BLaER1 treated with 17β-estradiol and CSF1 and Interleukin-3, amounts not matched to agents 10 nM and 100 nM (cell line): ENCODE measurements at regions not wholly inside any gene's neighbourhood (a gene's known extent, or its start where the extent isn't known, plus 50 kb on each side); places are given as distances from the start of the nearest gene placed in this dataset.
"Not testable (repeated sequence)": the region's sequence is repeated elsewhere in the genome, so short reads cannot be mapped to it uniquely, and the experiment has no call there.

Experiments used
- H3K27ac ChIP-seq, 11 experiments: shearing (Covaris generic); formaldehyde crosslinking; 2 replicates each; pipeline ENCODE4 v1.8.1; 2022
- H3K27me3 ChIP-seq, 11 experiments: shearing (Covaris generic); formaldehyde crosslinking; 2 replicates each; pipeline ENCODE4 v1.8.1; 2022
- H3K36me3 ChIP-seq, 11 experiments: shearing (Covaris generic); formaldehyde crosslinking; 2 replicates each; pipeline ENCODE4 v1.8.1; 2022
- H3K4me1 ChIP-seq, 10 experiments: shearing (Covaris generic); formaldehyde crosslinking; 2 replicates each; pipeline ENCODE4 v1.8.1; 2022
- H3K4me2 ChIP-seq, 11 experiments: shearing (Covaris generic); formaldehyde crosslinking; 2 replicates each; pipeline ENCODE4 v1.8.1; 2022
- H3K4me3 ChIP-seq, 10 experiments: shearing (Covaris generic); formaldehyde crosslinking; 2 replicates each; pipeline ENCODE4 v1.8.1; 2022
- H3K9ac ChIP-seq, 11 experiments: shearing (Covaris generic); formaldehyde crosslinking; 2 replicates each; pipeline ENCODE4 v1.8.1; 2022
- H3K9me3 ChIP-seq, 11 experiments: shearing (Covaris generic); formaldehyde crosslinking; replicated peaks in 1 of 11; 2 replicates each; pipeline ENCODE4 v1.8.1; 2022
- H4K20me1 ChIP-seq, 11 experiments: shearing (Covaris generic); formaldehyde crosslinking; 2 replicates each; pipeline ENCODE4 v1.8.1; 2022
- Cebpa-rat ChIP-seq, 11 experiments: shearing (Covaris generic); IDR thresholded peaks; 2 replicates each; pipeline ENCODE4 v1.8.1; 2022

DNA sequence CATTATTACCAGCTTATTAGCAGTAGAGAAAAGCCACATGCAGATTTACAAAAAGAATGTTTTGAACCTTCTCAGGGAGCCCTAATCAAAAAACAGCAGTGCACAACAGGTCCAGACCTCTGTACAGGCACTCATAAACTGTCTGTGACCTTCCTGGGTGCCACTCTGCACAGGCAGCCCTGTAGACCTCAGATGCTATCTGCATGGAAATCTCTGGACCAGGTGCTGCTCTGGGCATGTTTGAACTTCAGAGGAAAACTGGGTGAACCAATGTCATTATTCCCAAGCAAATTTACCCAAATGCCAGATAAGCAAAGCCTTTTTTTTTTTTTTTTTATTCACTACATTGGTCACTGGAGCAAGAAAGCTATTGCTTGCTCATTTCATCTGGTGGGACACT lies 104.2 kb downstream of the NPY start:
- no peak overlapping the region for H3K9ac ChIP-seq
- H3K27ac ChIP-seq, result no peak overlapping the region
- peaks cover 0 to 5% (median under 1%) of the 10 kb centered on the region in 11 experiments; a peak in 7 of 22 replicates for H3K9me3 ChIP-seq
- no peak overlapping the region for H3K4me3 ChIP-seq
- H3K4me2 ChIP-seq, result no peak overlapping the region
- no peaks in the 10 kb centered on the region for H4K20me1 ChIP-seq
- no peaks in the 10 kb centered on the region for H3K27me3 ChIP-seq
- no peaks in the 10 kb centered on the region for H3K36me3 ChIP-seq
- TF ChIP-seq Cebpa-rat (IDR thresholded peaks at IDR 0.05), result no peak
- H3K4me1 ChIP-seq, result no peaks in the 10 kb centered on the region

DNA sequence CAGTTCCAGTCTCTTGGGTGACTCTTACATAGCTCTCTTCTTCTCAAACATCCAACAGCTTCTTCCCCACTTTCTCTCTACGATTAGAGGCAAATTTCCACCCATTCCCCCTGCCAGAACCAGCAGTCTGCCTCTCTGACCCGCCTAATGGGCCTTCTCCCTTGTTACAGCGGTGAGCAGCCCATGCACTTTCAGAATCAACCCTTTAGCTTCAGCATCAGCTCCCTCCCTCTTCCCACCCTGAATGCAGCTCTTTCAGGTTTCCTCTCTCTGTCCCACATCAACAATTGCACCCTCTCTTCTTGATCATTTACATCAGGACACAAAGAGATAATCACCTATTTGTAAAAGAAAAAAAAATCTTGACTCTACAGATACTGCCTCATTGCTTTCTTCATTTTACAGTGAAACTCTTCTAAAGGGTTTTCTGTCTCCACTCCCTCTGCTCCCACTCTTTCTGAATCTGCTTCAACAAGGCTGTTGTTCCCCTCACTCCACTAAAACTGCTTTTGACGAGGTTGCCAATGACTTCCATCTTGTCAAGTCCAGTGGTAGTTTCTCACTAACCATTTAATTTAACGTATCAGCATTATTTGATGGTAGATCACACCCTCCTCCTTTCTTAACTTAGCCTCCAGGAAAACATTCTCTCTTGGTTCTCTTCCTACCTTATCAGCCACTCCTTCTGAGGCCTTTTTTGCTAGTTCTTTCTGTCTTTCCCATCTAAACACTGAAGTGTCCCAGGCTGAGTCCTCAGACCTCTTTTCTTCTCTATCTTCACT lies 106.6 kb downstream of the NPY start:
- Histone ChIP-seq H3K27me3 (no peaks in the 10 kb centered on the region), H3K9ac (no peak overlapping the region), H3K4me3 (no peak overlapping the region), H4K20me1 (no peaks in the 10 kb centered on the region), H3K36me3 (no peaks in the 10 kb centered on the region), H3K4me2 (no peak overlapping the region), H3K27ac (no peak overlapping the region), H3K9me3 (no peaks in the 10 kb centered on the region), H3K4me1 (no peaks in the 10 kb centered on the region)
- no peak for TF ChIP-seq Cebpa-rat (IDR thresholded peaks at IDR 0.05)

DNA sequence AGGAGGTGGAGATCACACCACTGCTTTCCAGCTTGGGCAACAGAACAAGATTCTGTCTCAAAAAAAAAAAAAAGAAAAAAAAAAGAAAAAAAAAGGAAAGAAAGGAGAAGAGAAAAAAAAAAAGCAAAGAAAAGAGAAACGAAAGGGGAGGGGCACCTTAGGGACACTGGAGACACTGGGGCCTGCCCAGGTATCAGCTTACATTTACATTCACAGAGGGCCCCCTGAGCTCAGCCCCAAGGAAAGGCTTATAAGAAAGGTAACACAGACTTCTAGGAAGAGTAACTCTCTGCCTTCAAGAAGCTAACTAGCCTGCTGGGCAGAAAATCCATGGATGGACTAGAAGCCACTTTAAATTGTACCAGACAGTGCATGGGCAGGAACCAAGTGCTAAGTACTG lies 108.8 kb downstream of the NPY start:
- Histone ChIP-seq H3K4me1 (no peaks in the 10 kb centered on the region), H3K9ac (no peak overlapping the region), H3K4me3 (no peak overlapping the region)

DNA sequence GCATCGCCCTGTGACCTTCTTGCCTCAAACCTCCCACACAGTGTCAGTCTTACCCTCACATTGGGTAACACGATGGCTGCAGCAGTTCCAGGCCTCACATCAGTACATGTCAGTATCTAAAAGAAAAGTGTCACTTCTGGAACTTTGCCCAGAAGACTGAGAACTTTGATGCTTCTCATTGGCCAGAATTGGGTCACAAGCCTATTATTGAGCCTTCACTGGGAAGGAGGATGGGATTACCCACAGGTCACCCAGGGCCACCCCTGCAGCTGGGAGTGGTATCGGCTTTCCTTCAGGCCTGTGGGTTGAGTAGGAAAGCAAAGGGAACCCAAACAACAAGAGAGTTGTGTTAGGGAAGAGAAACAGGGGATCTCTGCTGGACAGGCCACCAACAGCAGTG lies 111.5 kb downstream of the NPY start:
- Histone ChIP-seq H3K9ac (no peak overlapping the region), H3K27me3 (no peaks in the 10 kb centered on the region), H3K36me3 (no peaks in the 10 kb centered on the region), H3K9me3 (no peaks in the 10 kb centered on the region), H3K4me2 (no peak overlapping the region), H3K4me1 (no peaks in the 10 kb centered on the region), H4K20me1 (no peaks in the 10 kb centered on the region), H3K27ac (no peak overlapping the region), H3K4me3 (no peak overlapping the region)
- TF ChIP-seq Cebpa-rat (IDR thresholded peaks at IDR 0.05), result no peak

More for the DNA sequence above, 108.8 kb downstream of the NPY start:
- TF ChIP-seq Cebpa-rat (IDR thresholded peaks at IDR 0.05), result no peak
- H3K4me2 ChIP-seq, result no peak overlapping the region
- no peaks in the 10 kb centered on the region for H3K27me3 ChIP-seq
- no peaks in the 10 kb centered on the region for H3K9me3 ChIP-seq
- no peak overlapping the region for H3K27ac ChIP-seq
- no peaks in the 10 kb centered on the region for H4K20me1 ChIP-seq
- H3K36me3 ChIP-seq, result no peaks in the 10 kb centered on the region

- H3K27ac ChIP-seq, H3K4me2 ChIP-seq, H3K9me3 ChIP-seq, H3K27me3 ChIP-seq, H3K4me3 ChIP-seq, H3K9ac ChIP-seq, H3K4me1 ChIP-seq, H4K20me1 ChIP-seq, H3K36me3 ChIP-seq: not testable (repeated sequence)
Measured at GRCh38 chr7:24396387-24396786, 112.4 kb downstream of the NPY start.

DNA sequence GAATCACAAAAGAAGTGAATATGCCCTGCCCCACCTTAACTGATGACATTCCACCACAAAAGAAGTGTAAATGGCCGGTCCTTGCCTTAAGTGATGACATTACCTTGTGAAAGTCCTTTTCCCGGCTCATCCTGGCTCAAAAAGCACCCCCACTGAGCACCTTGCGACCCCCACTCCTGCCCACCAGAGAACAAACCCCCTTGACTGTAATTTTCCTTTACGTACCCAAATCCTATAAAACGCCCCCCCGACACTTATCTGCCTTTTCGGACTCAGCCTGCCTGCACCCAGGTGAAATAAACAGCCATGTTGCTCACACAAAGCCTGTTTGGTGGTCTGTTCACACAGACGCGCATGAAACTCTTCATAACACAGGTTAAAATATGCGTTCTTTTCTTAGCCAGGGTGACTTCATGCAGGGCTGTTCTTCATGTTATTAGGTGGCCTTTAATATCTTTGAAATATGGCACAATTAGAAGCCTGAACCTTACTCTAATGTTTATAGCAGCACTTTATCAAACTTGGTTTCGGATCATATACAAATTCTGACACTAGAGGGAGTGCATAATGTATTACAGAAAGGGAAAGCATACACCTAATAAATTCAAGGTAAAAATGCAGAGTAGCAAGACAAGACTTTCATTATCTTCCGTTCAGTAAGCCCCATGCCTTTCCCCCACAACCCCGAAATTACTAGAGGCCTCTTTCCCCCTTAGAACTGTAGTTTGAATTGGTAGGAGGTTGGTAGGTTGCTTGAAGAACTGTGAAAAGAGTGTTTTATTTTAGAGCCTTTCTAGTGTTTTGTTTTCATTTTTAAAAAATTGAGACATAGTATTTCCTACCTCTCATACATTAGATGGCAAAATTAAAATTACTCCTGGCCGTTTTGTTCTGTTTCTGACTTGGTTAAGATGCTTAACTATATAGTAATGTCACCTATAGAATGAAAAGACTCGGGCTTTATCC lies 117.9 kb downstream of the NPY start:
- Histone ChIP-seq H3K27ac (no peak overlapping the region), H3K9ac (no peak overlapping the region), H4K20me1 (no peaks in the 10 kb centered on the region), H3K4me3 (no peak overlapping the region), H3K4me1 (peaks cover 5 to 12% (median 8%) of the 10 kb centered on the region in 10 experiments; a peak in 18 of 20 replicates), H3K4me2 (no peak overlapping the region), H3K9me3 (no peaks in the 10 kb centered on the region), H3K27me3 (no peaks in the 10 kb centered on the region), H3K36me3 (no peaks in the 10 kb centered on the region)
- no peak for TF ChIP-seq Cebpa-rat (IDR thresholded peaks at IDR 0.05)

GRCh38 chr7:24402655-24403054 lies 118.7 kb downstream of the NPY start:
- peaks cover 5 to 12% (median 8%) of the 10 kb centered on the region in 10 experiments; a peak in 18 of 20 replicates for H3K4me1 ChIP-seq
- no peak overlapping the region for H3K27ac ChIP-seq
- no peak overlapping the region for H3K4me3 ChIP-seq
- H3K36me3 ChIP-seq, result no peaks in the 10 kb centered on the region
- no peak overlapping the region for H3K9ac ChIP-seq
- no peaks in the 10 kb centered on the region for H4K20me1 ChIP-seq
- no peaks in the 10 kb centered on the region for H3K27me3 ChIP-seq
- TF ChIP-seq Cebpa-rat (IDR thresholded peaks at IDR 0.05), result no peak
- H3K9me3 ChIP-seq, result no peaks in the 10 kb centered on the region
- no peak overlapping the region for H3K4me2 ChIP-seq

DNA sequence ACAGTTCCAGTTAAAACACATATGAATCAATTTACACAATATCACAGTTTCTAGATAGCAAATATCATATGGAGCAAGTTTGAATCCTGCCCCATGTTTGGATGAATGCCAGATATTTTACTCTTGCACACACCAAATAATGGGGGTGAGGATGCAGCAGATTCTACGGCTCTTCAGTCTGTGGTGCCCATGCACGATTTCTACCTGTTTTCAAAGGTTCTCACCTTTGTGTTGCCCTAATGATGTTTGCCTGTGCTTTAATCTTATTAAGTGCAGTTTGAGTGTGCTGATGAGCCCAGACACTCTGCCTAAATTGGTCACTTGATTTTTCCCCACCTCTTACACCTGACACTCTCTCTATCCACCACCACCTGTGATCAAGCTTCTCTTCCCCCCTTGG lies 119.6 kb downstream of the NPY start:
- H3K4me2 ChIP-seq, result no peak overlapping the region
- no peaks in the 10 kb centered on the region for H3K27me3 ChIP-seq
- H3K9ac ChIP-seq, result no peak overlapping the region
- H3K27ac ChIP-seq, result no peak overlapping the region
- H3K4me1 ChIP-seq, result peaks cover 5 to 12% (median 8%) of the 10 kb centered on the region in 10 experiments; a peak in 18 of 20 replicates
- no peaks in the 10 kb centered on the region for H3K9me3 ChIP-seq
- H3K4me3 ChIP-seq, result no peak overlapping the region
- TF ChIP-seq Cebpa-rat (IDR thresholded peaks at IDR 0.05), result no peak
- no peaks in the 10 kb centered on the region for H3K36me3 ChIP-seq
- no peaks in the 10 kb centered on the region for H4K20me1 ChIP-seq

DNA sequence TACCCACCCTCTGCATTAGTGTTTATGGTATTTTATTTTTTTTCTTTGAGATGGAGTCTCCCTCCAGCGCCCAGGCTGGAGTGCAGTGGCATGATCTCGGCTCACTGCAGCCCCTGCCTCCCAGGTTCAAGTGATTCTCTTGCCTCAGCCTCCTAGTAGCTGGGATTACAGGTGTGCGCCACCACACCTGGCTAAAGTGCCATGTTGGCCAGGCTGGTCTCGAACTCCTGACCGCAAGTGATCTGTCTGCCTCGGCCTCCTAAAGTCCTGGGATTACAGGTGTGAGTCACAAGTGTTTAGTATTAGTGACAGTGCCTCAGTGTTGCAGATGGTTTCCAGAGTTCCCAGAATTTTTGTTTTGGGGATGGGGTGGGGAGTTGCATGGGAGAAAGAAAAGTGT lies 120.3 kb downstream of the NPY start:
- Histone ChIP-seq H3K4me2 (no peak overlapping the region), H3K27ac (no peak overlapping the region), H3K9me3 (no peaks in the 10 kb centered on the region), H3K27me3 (no peaks in the 10 kb centered on the region), H3K36me3 (no peaks in the 10 kb centered on the region), H3K9ac (no peak overlapping the region), H3K4me1 (peaks cover 5 to 12% (median 8%) of the 10 kb centered on the region in 10 experiments; a peak in 18 of 20 replicates), H3K4me3 (no peak overlapping the region), H4K20me1 (no peaks in the 10 kb centered on the region)
- TF ChIP-seq Cebpa-rat (IDR thresholded peaks at IDR 0.05), result no peak
